Endothelial cell of umbilical vein (primary cell): ENCODE measurements at regions not wholly inside any gene's neighbourhood (a gene's known extent, or its start where the extent isn't known, plus 50 kb on each side); places are given as distances from the start of the nearest gene placed in this dataset.

ENCODE experiments used
- BruUV-seq: library from RNA; stranded (reverse); fragments of 400-500 nt; replicated peaks from 2 replicates; lab custom pipeline; 2021; lab: Mats Ljungman, UMichigan
- CTCF ChIA-PET: fragments of 300-600, 350-600 bp; sonication (Branson Sonifier 250); formaldehyde crosslinking; loops from one replicate; lab custom pipeline; 2021; ENCODE audit warnings: antibody characterized with exemption, inconsistent platforms; lab: Charles Lee
- POLR2A ChIA-PET: fragments of 300-600, 350-600 bp; sonication (Branson Sonifier 250); formaldehyde crosslinking; loops from one replicate; lab custom pipeline; 2021; ENCODE audit warnings: antibody characterized with exemption, inconsistent platforms; lab: Charles Lee
- DNase-seq: peaks from one replicate; pipeline ENCODE4 v3.0.0-alpha.2; 2011; ENCODE audit warnings: low read depth, low spot score
- FAIRE-seq: peaks from 2 replicates; lab custom pipeline; 2011; peaks lifted over from hg19 to GRCh38; lab: Jason Lieb, UNC
- H2AFZ ChIP-seq: 2 replicates; pipeline ENCODE4 v1.6.0; 2012; ENCODE audit warnings: low read depth, low read length, control low read depth, inconsistent platforms
- H3K27ac ChIP-seq: 2 replicates; pipeline ENCODE4 v1.5.1; 2011; ENCODE audit warnings: low read depth, mild to moderate bottlenecking, control low read depth, low read length, moderate library complexity; ENCODE audit not compliant: insufficient read depth
- H3K27me3 ChIP-seq, 2 experiments: 2 replicates each; pipeline versions ENCODE4 v1.6.0 to v1.6.1; 2011; ENCODE audit warnings: low read length in 2 of 2, mixed read lengths in 1 of 2; ENCODE audit not compliant: control insufficient read depth in 2 of 2, insufficient read depth in 2 of 2
- H3K36me3 ChIP-seq, 2 experiments: 2 replicates in 1 of 2; 3 replicates in 1 of 2; pipeline ENCODE4 v1.5.1; 2011; ENCODE audit warnings: low read length in 2 of 2, mild to moderate bottlenecking in 1 of 2, moderate library complexity in 1 of 2; ENCODE audit not compliant: control insufficient read depth in 2 of 2, insufficient read depth in 2 of 2; ENCODE audit errors: extremely low read depth in 1 of 2
- H3K4me1 ChIP-seq: 3 replicates; pipeline ENCODE4 v1.5.1; 2011; ENCODE audit warnings: mild to moderate bottlenecking, low read length; ENCODE audit not compliant: control insufficient read depth, insufficient read depth; ENCODE audit errors: extremely low read depth
- H3K4me2 ChIP-seq: 2 replicates; pipeline ENCODE4 v1.6.1; 2011; ENCODE audit warnings: low read length, control low read depth, mixed read lengths; ENCODE audit not compliant: insufficient read depth
- H3K4me3 ChIP-seq, 3 experiments: fragments of 200-600 bp in 1 of 3; sonication (generic), shearing (Covaris generic) in 1 of 3; replicated peaks in 1 of 3; 2 replicates each; pipeline ENCODE4 v1.5.1; 2011 to 2016; ENCODE audit warnings: control low read depth in 3 of 3, low read length in 3 of 3, mild to moderate bottlenecking in 2 of 3, inconsistent platforms in 1 of 3, low read depth in 1 of 3, moderate library complexity in 1 of 3; ENCODE audit not compliant: insufficient read depth in 1 of 3
- H3K79me2 ChIP-seq: 2 replicates; pipeline ENCODE4 v1.6.0; 2012; ENCODE audit warnings: low read length, inconsistent platforms; ENCODE audit not compliant: control insufficient read depth, insufficient read depth
- H3K9ac ChIP-seq: replicated peaks from 2 replicates; pipeline ENCODE3; 2011; ENCODE audit warnings: low read length, control low read depth; ENCODE audit not compliant: insufficient read depth; ENCODE audit errors: extremely low read depth
- H3K9me1 ChIP-seq: replicated peaks from 3 replicates; pipeline ENCODE4 v1.6.0; 2011; ENCODE audit warnings: mild to moderate bottlenecking, low read length; ENCODE audit not compliant: control insufficient read depth, insufficient read depth; ENCODE audit errors: extremely low read depth
- H3K9me3 ChIP-seq: replicated peaks from 2 replicates; pipeline ENCODE4 v1.5.1; 2012; ENCODE audit warnings: low read length, inconsistent platforms; ENCODE audit not compliant: control insufficient read depth, insufficient read depth
- H4K20me1 ChIP-seq: replicated peaks from 2 replicates; pipeline ENCODE3; 2011; ENCODE audit warnings: mild to moderate bottlenecking, low read length; ENCODE audit not compliant: control insufficient read depth, insufficient read depth; ENCODE audit errors: extremely low read depth
- CTCF ChIP-seq, 2 donors: IDR thresholded peaks; 1 replicate in 1 of 2; 2 replicates in 1 of 2; pipeline ENCODE4 v1.5.1; 2011; ENCODE audit warnings: low read length in 2 of 2, mild to moderate bottlenecking in 2 of 2, moderate library complexity in 2 of 2, control low read depth in 1 of 2, inconsistent platforms in 1 of 2, low read depth in 1 of 2; ENCODE audit not compliant: insufficient read depth in 1 of 2; ENCODE audit errors: extremely low read depth in 1 of 2
- EZH2 ChIP-seq: IDR thresholded peaks from 2 replicates; pipeline ENCODE4 v1.6.1; 2012; ENCODE audit warnings: borderline replicate concordance, low read depth, mild to moderate bottlenecking, moderate library complexity, low read length, inconsistent platforms; ENCODE audit not compliant: severe bottlenecking
- FOS ChIP-seq: IDR thresholded peaks from 2 replicates; pipeline ENCODE4 v1.6.1; 2011; ENCODE audit warnings: mild to moderate bottlenecking, low read length, moderate library complexity, borderline replicate concordance; ENCODE audit not compliant: insufficient read depth
- GATA2 ChIP-seq: IDR thresholded peaks from 2 replicates; pipeline ENCODE4 v1.7.0; 2011; ENCODE audit warnings: low read depth, mild to moderate bottlenecking, moderate library complexity, mixed read lengths, low read length; ENCODE audit not compliant: insufficient read length, insufficient read depth
- JUN ChIP-seq: IDR thresholded peaks from 2 replicates; pipeline ENCODE4 v1.6.1; 2011; ENCODE audit warnings: borderline replicate concordance, low read depth; ENCODE audit not compliant: insufficient read length, insufficient read depth
- MYC ChIP-seq: IDR thresholded peaks from one replicate; pipeline ENCODE4 v1.6.1; 2011; ENCODE audit warnings: mild to moderate bottlenecking, low read depth, low read length
- POLR2AphosphoS5 ChIP-seq: IDR thresholded peaks from 2 replicates; pipeline ENCODE4 v1.6.1; 2012; ENCODE audit warnings: low read depth, mild to moderate bottlenecking, control low read depth, low read length, moderate library complexity; ENCODE audit not compliant: insufficient read depth
- dilution Hi-C: fragments of 300-500 bp; cut with MboI; formaldehyde crosslinking; loops from one replicate; pipeline ENCODE4 v1.15.0; 2019; ENCODE audit warnings: low sequenced_read_pairs; ENCODE audit not compliant: extremely low pct_ligation_motif_present
- intact Hi-C: fragments of 100-400 bp; cut with micrococcal nuclease; formaldehyde crosslinking; loops from one replicate; pipeline ENCODE4 v1.10.0; 2022
- TF ChIP-seq, protein P1 (sequence below): IDR thresholded peaks from 2 replicates; pipeline ENCODE4 v1.6.1; 2011; ENCODE audit not compliant: insufficient read depth, insufficient read length

GRCh38 chr22:48208894-48209293, 1446.4 kb downstream of the TBC1D22A start:
- no peaks in the 10 kb centered on the region for H3K9me1 ChIP-seq
- DNase-seq (no peak), FAIRE-seq (no peak)
- H4K20me1 ChIP-seq = no peaks in the 10 kb centered on the region
- H3K4me3 ChIP-seq = no peak overlapping the region
- no peak overlapping the region for H3K27ac ChIP-seq
- no peak overlapping the region for H2AFZ ChIP-seq
- TF ChIP-seq MYC = no peak
- TF ChIP-seq JUN = no peak
- no peak for TF ChIP-seq CTCF (IDR thresholded peaks at IDR 0.05; ENCODE audit: extremely low read depth in 1 of 2, insufficient read depth in 1 of 2, low read depth in 1 of 2, low read length in 2 of 2)
- TF ChIP-seq, protein P1, sequence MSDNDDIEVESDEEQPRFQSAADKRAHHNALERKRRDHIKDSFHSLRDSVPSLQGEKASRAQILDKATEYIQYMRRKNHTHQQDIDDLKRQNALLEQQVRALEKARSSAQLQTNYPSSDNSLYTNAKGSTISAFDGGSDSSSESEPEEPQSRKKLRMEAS = no peak
- no peak for TF ChIP-seq GATA2
- no peak for TF ChIP-seq POLR2AphosphoS5
- TF ChIP-seq EZH2 = no peak
- TF ChIP-seq FOS = no peak
- POLR2A ChIA-PET = no interaction called here
- peaks cover 8% of the 10 kb centered on the region for H3K9me3 ChIP-seq
- no peak overlapping the region for H3K4me2 ChIP-seq
- BruUV-seq = no TSS peak
- H3K4me1 ChIP-seq = no peaks in the 10 kb centered on the region
- dilution Hi-C loops = no loop called here
- H3K79me2 ChIP-seq = no peaks in the 10 kb centered on the region
- no peaks in the 10 kb centered on the region for H3K36me3 ChIP-seq
- CTCF ChIA-PET = no interaction called here
- no peak overlapping the region for H3K9ac ChIP-seq
- intact Hi-C loops = no loop called here
- H3K27me3 ChIP-seq = no peaks in the 10 kb centered on the region
